ENCODE measurements at regions not wholly inside any gene's neighbourhood (a gene's known extent, or its start where the extent isn't known, plus 50 kb on each side); places are given as distances from the start of the nearest gene placed in this dataset.

DNA sequence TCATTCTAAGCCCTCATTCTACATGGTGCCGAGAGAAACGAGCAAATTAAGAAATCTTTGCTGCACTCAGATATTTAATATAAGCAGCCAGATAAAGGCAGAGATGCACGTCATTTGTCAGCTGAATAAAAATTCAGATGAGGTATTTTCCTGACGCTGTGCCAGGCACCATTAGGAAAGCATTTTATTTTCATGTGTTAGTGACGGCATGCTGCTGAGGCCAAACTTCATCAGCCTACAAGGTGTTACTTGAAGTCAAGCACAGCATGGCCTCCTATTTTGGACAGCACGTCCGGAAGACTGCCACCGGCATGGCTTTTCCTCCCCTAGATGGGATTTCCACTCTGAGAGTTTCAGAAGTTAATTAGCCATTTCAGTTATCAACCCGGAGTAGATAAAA, 70.3 kb downstream of the IRX3 start:
- no peaks in the 10 kb centered on the region for H3K27me3 ChIP-seq
- no peak overlapping the region for H3K4me3 ChIP-seq (ENCODE audit: low read depth, low read length)
- DNase-seq: no peak
- no peaks in the 10 kb centered on the region for H3K36me3 ChIP-seq
- H3K4me1 ChIP-seq: no peaks in the 10 kb centered on the region
- H3K9me3 ChIP-seq: no peaks in the 10 kb centered on the region
- TF ChIP-seq, protein P1, sequence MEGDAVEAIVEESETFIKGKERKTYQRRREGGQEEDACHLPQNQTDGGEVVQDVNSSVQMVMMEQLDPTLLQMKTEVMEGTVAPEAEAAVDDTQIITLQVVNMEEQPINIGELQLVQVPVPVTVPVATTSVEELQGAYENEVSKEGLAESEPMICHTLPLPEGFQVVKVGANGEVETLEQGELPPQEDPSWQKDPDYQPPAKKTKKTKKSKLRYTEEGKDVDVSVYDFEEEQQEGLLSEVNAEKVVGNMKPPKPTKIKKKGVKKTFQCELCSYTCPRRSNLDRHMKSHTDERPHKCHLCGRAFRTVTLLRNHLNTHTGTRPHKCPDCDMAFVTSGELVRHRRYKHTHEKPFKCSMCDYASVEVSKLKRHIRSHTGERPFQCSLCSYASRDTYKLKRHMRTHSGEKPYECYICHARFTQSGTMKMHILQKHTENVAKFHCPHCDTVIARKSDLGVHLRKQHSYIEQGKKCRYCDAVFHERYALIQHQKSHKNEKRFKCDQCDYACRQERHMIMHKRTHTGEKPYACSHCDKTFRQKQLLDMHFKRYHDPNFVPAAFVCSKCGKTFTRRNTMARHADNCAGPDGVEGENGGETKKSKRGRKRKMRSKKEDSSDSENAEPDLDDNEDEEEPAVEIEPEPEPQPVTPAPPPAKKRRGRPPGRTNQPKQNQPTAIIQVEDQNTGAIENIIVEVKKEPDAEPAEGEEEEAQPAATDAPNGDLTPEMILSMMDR (IDR thresholded peaks at IDR 0.05; ENCODE audit: low read depth, low read length): no peak

- no peak overlapping the region for H3K4me3 ChIP-seq (ENCODE audit: low read depth, low read length)
- H3K36me3 ChIP-seq: no peaks in the 10 kb centered on the region
- no peak for DNase-seq
- no peaks in the 10 kb centered on the region for H3K4me1 ChIP-seq
- H3K27me3 ChIP-seq: no peaks in the 10 kb centered on the region
- no peaks in the 10 kb centered on the region for H3K9me3 ChIP-seq
- TF ChIP-seq, protein P1 (IDR thresholded peaks at IDR 0.05; ENCODE audit: low read depth, low read length): no peak
Observed at GRCh38 chr16:54215471-54215870, 71.1 kb downstream of the IRX3 start.

DNA sequence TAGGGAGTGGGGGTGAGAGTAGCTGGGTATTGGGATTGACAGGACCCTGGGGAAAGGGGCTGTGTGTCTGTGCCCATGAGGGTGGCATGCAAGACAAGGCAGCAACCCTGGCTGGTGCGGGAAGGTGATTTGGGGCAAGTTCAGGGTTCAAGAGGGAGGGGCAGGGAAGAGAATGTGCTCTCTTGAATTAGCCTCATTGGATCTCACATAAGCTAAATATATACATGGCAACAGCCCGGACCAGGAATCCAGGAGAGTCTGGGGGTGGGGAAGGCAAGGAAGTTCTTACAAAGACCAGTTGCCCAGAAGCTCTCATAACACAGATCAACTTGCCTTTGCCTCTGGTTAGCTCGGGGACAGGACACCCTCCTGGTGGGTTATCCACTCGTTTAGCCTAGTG, 73.3 kb downstream of the IRX3 start:
- Histone ChIP-seq H3K4me1 (no peaks in the 10 kb centered on the region), H3K9me3 (no peaks in the 10 kb centered on the region), H3K36me3 (no peaks in the 10 kb centered on the region), H3K4me3 (ENCODE audit: low read depth, low read length) (no peak overlapping the region), H3K27me3 (no peaks in the 10 kb centered on the region)
- TF ChIP-seq, protein P1 (IDR thresholded peaks at IDR 0.05; ENCODE audit: low read depth, low read length): no peak
- DNase-seq: no peak

DNA sequence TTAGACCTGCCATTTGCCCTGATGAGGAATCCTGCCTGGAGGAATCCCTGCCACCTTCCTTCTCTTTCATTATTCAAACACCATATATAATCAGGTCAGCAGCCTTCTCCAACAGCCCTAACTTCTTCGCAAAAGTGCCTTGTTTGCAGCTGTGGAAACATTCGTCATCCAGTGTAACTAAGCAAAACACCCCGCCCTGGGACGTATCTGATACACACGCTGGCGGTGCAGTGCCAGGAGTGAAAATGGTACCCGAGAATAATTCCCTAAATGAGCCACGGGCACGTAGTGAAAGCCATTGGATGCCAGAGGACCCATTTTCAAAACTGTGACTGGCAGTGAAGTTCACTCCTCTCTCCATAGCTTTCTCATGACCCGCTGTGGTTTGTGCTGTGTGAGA, 73.7 kb downstream of the IRX3 start:
- Histone ChIP-seq H3K36me3 (no peaks in the 10 kb centered on the region), H3K27me3 (no peaks in the 10 kb centered on the region), H3K4me1 (no peaks in the 10 kb centered on the region), H3K4me3 (ENCODE audit: low read depth, low read length) (no peak overlapping the region), H3K9me3 (no peaks in the 10 kb centered on the region)
- TF ChIP-seq, protein P1 (IDR thresholded peaks at IDR 0.05; ENCODE audit: low read depth, low read length): no peak
- no peak for DNase-seq

DNA sequence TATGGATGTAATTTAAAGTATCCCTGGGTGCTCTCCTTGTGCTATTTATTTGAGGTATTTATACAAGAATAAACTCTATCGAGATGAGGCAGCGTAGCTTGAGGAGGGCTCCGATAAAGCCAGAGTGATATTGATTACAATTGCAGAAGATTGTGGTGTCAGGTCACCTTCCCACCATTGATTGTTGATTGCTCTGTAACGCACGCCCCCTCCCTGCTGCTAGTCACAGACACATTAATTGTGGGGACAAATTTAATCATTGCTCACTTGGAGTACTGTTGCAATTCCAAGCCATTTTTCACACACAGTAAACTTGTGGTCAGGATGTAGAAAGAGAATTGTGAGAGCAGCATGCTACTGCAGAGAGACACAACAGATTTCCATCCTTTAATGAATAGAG, 75.4 kb downstream of the IRX3 start:
- Histone ChIP-seq H3K9me3 (no peaks in the 10 kb centered on the region), H3K4me3 (ENCODE audit: low read depth, low read length) (peak overlapping the region; percentile 25; the same call in 1 of the 2 replicates), H3K36me3 (no peaks in the 10 kb centered on the region), H3K4me1 (no peaks in the 10 kb centered on the region), H3K27me3 (no peaks in the 10 kb centered on the region)
- TF ChIP-seq, protein P1 (IDR thresholded peaks at IDR 0.05; ENCODE audit: low read depth, low read length): no peak
- DNase-seq: no peak

GRCh38 chr16:54210452-54211125, 76.0 kb downstream of the IRX3 start:
- TF ChIP-seq, protein P1 (IDR thresholded peaks at IDR 0.05; ENCODE audit: low read depth, low read length): peak; percentile 6; the same call in 1 of the 2 replicates
- no peaks in the 10 kb centered on the region for H3K36me3 ChIP-seq
- DNase-seq: no peak

More at GRCh38 chr16:54210452-54211125, 76.0 kb downstream of the IRX3 start:
- H3K4me3 ChIP-seq (ENCODE audit: low read depth, low read length): peak overlapping the region; percentile 25
- H3K9me3 ChIP-seq: no peaks in the 10 kb centered on the region
- H3K27me3 ChIP-seq: no peaks in the 10 kb centered on the region
- no peaks in the 10 kb centered on the region for H3K4me1 ChIP-seq

Data from BE2C (cell line).